Fibroblast of villous mesenchyme (primary cell): ENCODE measurements at regions not wholly inside any gene's neighbourhood (a gene's known extent, or its start where the extent isn't known, plus 50 kb on each side); places are given as distances from the start of the nearest gene placed in this dataset.

ENCODE experiments used
- DNase-seq: peaks from one replicate; pipeline ENCODE4 v3.0.0-alpha.2; 2010; ENCODE audit warnings: low read depth
- H3K4me3 ChIP-seq: 2 replicates; pipeline ENCODE4 v1.5.1; 2011; ENCODE audit warnings: low read depth, mild to moderate bottlenecking, low read length
- TF ChIP-seq, protein P1 (sequence below): IDR thresholded peaks from 2 replicates; pipeline ENCODE4 v1.5.1; 2012; ENCODE audit warnings: low read depth, mild to moderate bottlenecking, low read length; ENCODE audit not compliant: insufficient read depth

DNA sequence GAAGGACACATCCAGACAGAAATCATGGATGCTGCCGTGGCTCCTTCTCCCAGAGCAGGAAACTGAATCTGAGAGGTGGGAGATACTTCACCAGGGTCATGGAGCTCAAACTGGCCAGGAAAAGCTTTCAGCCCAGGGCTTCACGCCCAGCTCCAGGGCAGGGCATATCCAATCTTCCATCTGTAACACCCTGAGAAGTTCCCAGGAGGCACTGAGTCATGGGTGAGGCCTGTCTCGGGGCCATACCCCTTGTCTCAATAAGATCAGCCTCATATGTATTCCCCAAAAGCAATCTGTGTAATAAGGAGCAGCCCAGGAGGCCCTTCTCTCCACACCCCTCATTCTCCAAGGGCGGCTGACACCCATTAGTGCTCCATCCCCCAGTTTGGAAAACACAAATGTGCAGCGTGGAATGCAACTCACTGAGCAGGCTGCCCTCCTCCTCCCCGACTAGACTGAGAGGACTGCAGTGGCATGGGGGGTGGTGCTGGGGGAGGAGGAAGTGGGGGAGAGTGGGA is 439.3 kb upstream of the SULF2 start:
- no peak overlapping the region for H3K4me3 ChIP-seq
- DNase-seq: no peak
- TF ChIP-seq, protein P1, sequence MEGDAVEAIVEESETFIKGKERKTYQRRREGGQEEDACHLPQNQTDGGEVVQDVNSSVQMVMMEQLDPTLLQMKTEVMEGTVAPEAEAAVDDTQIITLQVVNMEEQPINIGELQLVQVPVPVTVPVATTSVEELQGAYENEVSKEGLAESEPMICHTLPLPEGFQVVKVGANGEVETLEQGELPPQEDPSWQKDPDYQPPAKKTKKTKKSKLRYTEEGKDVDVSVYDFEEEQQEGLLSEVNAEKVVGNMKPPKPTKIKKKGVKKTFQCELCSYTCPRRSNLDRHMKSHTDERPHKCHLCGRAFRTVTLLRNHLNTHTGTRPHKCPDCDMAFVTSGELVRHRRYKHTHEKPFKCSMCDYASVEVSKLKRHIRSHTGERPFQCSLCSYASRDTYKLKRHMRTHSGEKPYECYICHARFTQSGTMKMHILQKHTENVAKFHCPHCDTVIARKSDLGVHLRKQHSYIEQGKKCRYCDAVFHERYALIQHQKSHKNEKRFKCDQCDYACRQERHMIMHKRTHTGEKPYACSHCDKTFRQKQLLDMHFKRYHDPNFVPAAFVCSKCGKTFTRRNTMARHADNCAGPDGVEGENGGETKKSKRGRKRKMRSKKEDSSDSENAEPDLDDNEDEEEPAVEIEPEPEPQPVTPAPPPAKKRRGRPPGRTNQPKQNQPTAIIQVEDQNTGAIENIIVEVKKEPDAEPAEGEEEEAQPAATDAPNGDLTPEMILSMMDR: no peak

DNA sequence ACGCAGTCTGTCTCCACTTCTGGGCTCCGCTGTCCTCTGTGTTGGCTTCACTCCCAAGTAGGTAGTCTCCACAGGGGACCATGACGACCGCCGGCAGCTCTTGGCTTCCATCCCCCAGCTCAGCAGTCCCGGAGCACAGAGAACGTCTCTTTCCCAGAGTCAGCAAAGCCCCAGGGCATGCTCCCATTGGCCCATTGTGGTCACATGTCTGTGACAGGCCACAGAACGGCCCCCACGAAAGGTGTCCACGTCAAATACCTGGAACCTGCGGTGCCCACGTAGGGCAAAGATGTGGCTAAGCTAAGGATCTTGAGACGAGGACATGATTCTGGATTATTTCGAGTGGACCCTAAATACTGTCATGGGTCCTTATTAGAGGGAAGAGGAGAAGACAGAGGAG is 438.4 kb upstream of the SULF2 start:
- no peak overlapping the region for H3K4me3 ChIP-seq
- no peak for DNase-seq
- TF ChIP-seq, protein P1: no peak

DNA sequence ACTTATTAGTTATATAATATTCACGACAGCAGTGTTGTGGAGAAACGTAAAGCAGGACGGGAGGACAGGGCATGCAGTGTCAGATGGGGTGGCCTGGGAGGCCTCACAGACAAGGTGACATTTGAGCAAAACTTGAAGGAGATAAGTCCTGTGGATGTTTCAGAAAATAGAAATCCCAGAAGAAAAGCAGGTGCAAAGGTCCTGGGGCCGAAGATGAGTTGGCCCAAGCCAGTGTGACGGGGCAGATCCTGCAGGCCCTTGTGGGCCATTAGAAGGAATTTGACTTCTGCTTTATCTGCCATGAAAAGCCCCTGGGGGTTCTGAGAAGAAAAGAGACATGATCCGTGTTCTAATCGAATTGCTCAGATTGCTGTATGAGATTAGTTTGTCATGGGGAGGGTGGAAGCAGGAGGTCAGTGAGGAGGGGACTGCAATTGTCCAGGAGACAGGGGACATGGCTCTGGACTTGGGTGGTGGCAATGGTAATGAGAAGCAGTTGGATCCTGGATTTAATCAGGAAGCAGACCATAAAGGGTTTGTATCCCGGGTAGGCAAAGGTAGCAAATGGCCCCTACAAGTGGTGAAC is 437.4 kb upstream of the SULF2 start:
- no peak overlapping the region for H3K4me3 ChIP-seq
- TF ChIP-seq, protein P1: no peak
- no peak for DNase-seq

DNA sequence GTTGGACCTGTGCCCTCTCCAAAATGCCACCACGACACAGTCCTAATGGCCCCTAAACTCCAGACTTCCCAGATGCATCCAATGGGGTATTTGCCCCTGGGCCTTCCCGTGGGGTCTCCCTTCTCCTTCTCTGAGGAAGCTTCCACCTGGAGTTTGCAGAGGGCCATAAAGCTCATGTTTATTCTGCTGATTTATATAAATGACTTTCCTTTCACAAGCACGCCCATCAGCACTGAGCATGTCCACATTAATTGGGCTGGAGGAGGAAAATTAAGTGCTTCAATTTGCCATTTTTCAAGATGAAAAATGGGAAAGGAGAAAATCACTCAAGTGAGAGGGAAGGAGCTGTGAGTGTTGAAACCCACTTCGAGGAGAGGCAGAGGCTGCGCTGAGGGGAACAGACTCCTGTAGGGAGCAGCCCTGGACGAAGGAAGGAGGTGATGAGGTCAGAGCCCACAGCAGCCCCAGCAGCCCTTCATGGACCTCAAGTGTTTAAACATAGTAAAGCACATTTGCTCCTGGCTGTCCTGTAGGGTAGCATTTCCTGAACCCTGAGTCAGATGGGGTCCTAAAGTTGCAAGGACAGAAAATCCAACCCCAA is 434.9 kb upstream of the SULF2 start:
- no peak for DNase-seq
- H3K4me3 ChIP-seq: no peak overlapping the region
- TF ChIP-seq, protein P1: no peak

DNA sequence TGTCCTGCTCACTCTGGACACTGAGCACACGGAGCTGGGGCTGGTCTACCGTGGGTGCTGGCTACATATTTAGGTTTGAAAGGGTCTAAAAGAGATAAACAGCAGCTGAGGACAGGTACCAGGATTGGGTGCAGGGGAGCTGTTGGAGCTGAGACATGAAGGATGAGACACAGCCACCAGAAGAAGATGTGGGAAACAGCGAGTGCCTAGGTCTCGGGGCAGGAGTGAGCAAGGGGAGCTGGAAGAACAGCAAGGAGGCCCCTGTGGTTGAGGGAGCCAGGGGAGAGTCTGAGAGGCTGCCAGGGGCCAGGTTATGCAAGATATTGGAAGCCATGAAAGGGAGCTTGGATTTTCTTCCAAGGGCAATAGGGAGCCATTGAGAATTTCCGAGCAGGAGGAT is 434.0 kb upstream of the SULF2 start:
- no peak for DNase-seq
- TF ChIP-seq, protein P1: no peak
- H3K4me3 ChIP-seq: no peak overlapping the region

DNA sequence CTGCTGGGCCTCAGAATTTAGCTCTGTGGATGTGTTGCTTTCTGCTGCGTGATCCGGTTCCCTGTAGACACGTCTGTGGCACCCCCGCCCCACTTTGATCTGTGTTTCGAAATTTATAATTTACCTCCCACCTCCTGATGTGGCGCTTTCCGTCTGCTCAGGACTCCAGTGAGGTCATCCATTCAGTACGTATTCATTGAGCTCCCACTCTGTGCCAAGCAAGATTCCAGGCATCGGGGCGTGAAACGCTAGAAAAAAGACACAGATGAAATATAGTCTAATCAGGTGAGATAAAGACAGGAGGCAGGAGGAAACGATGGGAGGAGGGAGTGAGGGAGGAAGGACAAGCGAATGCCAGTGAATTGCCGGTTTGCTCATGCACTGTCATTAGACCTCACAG is 431.9 kb upstream of the SULF2 start:
- no peak overlapping the region for H3K4me3 ChIP-seq
- TF ChIP-seq, protein P1: no peak
- DNase-seq: no peak
